HUES64 (cell line): ENCODE measurements at regions not wholly inside any gene's neighbourhood (a gene's known extent, or its start where the extent isn't known, plus 50 kb on each side); places are given as distances from the start of the nearest gene placed in this dataset.

Experiments used
- H3K27ac ChIP-seq: 2 replicates; pipeline ENCODE4 v1.7.0; 2013; ENCODE audit warnings: low read depth, low read length, inconsistent platforms
- H3K27me3 ChIP-seq: 2 replicates; pipeline ENCODE4 v1.6.1; 2013; ENCODE audit warnings: mild to moderate bottlenecking, low read length; ENCODE audit not compliant: insufficient read depth
- H3K36me3 ChIP-seq: 2 replicates; pipeline ENCODE4 v1.6.1; 2013; ENCODE audit warnings: mild to moderate bottlenecking, low read length; ENCODE audit not compliant: insufficient read depth
- H3K4me1 ChIP-seq: 2 replicates; pipeline ENCODE4 v1.6.1; 2013; ENCODE audit warnings: mild to moderate bottlenecking, low read length, moderate library complexity; ENCODE audit not compliant: insufficient read depth
- H3K4me3 ChIP-seq: 2 replicates; pipeline ENCODE4 v1.5.1; 2013; ENCODE audit warnings: mild to moderate bottlenecking, low read length, moderate library complexity
- H3K9ac ChIP-seq: 2 replicates; pipeline ENCODE4 v1.6.1; 2013; ENCODE audit warnings: mild to moderate bottlenecking, low read depth, low read length
- H3K9me3 ChIP-seq: 2 replicates; pipeline ENCODE4 v1.6.1; 2013; ENCODE audit warnings: low read depth, low read length; ENCODE audit not compliant: insufficient read depth
- WGBS: fragments of 150-250, 120-280 bp; methylation state at CpG from one replicate; pipeline ENCODE4 v1.1.7; 2013; ENCODE audit warnings: missing lambda C conversion rate; 5-methylcytosine and 5-hydroxymethylcytosine counted together

DNA sequence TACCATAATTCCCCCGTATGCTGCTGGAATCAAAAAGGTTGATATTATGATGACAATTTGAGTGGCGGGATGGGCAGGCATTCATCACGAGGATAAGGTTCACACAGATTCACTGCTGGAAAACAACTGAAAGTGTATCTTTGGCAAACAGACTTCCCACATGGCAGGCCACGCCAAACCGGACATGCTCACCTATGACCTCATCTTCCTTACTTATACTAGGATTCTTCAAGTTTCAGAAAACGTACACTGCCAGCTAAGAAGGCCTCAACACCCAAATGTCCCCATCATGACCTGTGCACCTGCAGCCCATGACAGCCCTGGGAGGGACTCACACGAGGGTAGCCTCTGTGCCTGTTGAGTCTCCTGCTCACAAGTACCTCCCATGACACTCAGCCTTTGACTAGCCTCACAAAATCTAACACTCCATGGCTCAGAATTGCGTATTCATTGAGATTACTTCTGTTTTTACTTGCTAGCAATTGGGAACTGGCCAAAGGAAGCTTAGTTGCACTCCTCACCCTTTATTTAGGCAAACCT, 259.0 kb upstream of the GHITM start:
- Histone ChIP-seq H3K9me3 (no peaks in the 10 kb centered on the region), H3K4me1 (no peaks in the 10 kb centered on the region; the same call in 1 of the 2 replicates), H3K36me3 (no peaks in the 10 kb centered on the region), H3K9ac (no peak overlapping the region), H3K27me3 (no peaks in the 10 kb centered on the region), H3K4me3 (no peak overlapping the region), H3K27ac (no peak overlapping the region)
- WGBS, result 93% methylated on average over 8 of the region's 8 CpGs

DNA sequence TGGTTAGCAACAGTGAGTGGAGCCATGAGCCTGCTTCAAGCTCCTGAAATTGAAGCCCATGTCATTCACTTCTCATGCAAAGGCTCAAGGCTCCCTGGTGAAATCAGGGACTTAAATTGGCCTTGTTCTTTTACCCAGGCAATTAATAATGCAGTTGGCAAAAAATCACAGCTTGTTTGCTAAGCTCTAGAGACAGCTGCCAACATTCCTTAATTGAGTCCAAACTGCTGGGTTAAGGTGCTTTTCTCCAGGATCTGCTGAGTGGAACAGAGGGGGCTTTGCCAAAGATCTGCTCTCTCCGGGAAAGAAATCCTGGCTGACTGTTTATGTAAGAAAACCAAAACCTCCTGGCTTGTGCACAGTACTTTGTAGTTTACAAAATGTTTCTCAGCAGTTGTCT, 257.6 kb upstream of the GHITM start:
- no peaks in the 10 kb centered on the region for H3K27me3 ChIP-seq
- no peak overlapping the region for H3K27ac ChIP-seq
- H3K4me1 ChIP-seq, result peaks cover 7% of the 10 kb centered on the region
- H3K4me3 ChIP-seq, result no peak overlapping the region
- no peaks in the 10 kb centered on the region for H3K36me3 ChIP-seq
- no peaks in the 10 kb centered on the region for H3K9me3 ChIP-seq
- WGBS, result 80% methylated on average over 1 of the region's 1 CpG
- H3K9ac ChIP-seq, result no peak overlapping the region

DNA sequence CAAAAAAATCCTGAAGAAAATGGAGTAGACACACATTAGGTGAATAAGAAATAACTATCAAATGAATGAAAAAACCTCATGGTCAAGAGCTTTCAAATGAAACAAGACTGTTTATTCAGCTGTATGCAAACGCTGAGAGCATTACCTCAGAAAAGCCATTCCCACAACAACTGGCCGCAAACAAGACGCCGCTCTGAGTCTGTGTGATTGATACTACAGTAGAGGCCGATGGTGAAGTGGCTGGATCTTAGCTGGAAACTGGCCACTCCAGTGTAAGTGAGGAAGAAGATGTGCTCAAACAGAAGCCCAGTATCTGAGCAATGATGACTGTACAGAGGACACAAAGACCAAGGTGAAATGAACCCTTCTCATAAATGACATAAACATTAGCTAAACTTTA, 252.4 kb upstream of the GHITM start:
- no peak overlapping the region for H3K4me3 ChIP-seq
- H3K9me3 ChIP-seq, result no peaks in the 10 kb centered on the region
- H3K36me3 ChIP-seq, result no peaks in the 10 kb centered on the region
- no peaks in the 10 kb centered on the region for H3K27me3 ChIP-seq
- 83% methylated on average over 5 of the region's 5 CpGs for WGBS
- peaks cover 8% of the 10 kb centered on the region for H3K4me1 ChIP-seq
- H3K9ac ChIP-seq, result no peak overlapping the region
- no peak overlapping the region for H3K27ac ChIP-seq

DNA sequence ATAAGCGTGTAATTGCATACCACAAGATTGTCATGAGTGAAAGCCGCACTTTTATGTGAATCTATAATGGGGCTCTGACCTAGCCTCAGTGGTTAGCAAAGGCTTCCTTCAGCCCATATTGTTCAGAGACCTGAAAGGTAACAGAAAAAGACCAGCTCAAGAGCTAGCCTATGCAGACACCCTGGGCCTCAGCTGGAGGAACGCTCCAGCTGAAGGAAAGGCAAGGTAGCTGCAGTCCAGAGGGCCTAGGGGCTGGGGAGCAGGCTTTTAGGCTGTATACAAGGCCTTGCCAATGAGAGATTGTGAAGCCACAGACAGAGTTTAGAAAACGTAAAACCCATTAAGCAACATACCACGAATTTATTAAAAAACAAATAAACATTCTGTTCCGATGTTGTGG, 246.6 kb upstream of the GHITM start:
- no peaks in the 10 kb centered on the region for H3K4me1 ChIP-seq
- H3K27me3 ChIP-seq, result no peaks in the 10 kb centered on the region
- H3K36me3 ChIP-seq, result no peaks in the 10 kb centered on the region
- no peak overlapping the region for H3K27ac ChIP-seq
- no peaks in the 10 kb centered on the region for H3K9me3 ChIP-seq
- WGBS, result 78% methylated on average over 3 of the region's 6 CpGs
- no peak overlapping the region for H3K4me3 ChIP-seq
- no peak overlapping the region for H3K9ac ChIP-seq

DNA sequence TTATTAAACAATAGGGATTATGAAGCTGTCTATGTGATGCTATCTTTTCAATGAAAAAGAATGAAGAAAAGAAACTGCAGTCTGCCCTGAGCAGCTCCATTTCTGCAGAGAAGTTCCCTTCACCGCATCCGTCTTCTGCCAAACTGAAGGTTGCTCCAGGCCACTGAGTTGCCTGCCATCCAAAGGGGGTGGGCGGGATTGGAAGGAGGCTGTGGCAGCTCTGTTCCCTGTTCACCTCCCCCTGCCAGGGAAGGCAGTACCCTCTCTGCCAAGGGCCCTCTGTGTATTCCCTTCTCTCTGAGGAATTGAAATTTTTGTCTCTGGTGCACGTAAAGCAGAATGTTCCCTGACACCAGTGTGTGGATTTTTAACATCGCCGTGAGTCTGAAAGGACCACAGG, 243.1 kb upstream of the GHITM start:
- Histone ChIP-seq H3K9ac (no peak overlapping the region), H3K4me1 (no peaks in the 10 kb centered on the region), H3K4me3 (no peak overlapping the region), H3K36me3 (no peaks in the 10 kb centered on the region), H3K27me3 (no peaks in the 10 kb centered on the region), H3K9me3 (no peaks in the 10 kb centered on the region), H3K27ac (no peak overlapping the region)
- 94% methylated on average over 6 of the region's 6 CpGs for WGBS

DNA sequence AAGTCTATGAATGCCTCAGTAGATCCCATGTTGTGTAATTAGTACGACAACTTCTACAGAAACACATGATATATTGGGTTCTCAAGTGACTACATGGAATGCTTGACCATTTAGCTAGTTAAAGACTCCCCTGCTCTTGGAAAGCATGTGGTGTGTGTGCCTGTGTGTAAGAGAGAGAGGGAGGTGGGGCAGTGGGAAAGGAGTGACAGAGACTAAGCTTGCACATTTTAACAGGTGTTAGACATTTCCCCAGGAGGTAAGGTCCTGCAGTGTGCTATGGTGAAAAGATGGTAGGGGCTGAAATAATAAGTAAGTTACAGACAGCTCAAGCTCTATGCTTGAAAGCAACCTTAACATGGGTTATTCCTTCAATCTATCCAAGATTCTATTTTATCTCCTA, 241.7 kb upstream of the GHITM start:
- 100% methylated on average over 1 of the region's 1 CpG for WGBS
- no peak overlapping the region for H3K4me3 ChIP-seq
- no peak overlapping the region for H3K9ac ChIP-seq
- H3K4me1 ChIP-seq, result no peaks in the 10 kb centered on the region
- H3K36me3 ChIP-seq, result no peaks in the 10 kb centered on the region
- H3K27ac ChIP-seq, result no peak overlapping the region
- H3K9me3 ChIP-seq, result no peaks in the 10 kb centered on the region
- H3K27me3 ChIP-seq, result no peaks in the 10 kb centered on the region

DNA sequence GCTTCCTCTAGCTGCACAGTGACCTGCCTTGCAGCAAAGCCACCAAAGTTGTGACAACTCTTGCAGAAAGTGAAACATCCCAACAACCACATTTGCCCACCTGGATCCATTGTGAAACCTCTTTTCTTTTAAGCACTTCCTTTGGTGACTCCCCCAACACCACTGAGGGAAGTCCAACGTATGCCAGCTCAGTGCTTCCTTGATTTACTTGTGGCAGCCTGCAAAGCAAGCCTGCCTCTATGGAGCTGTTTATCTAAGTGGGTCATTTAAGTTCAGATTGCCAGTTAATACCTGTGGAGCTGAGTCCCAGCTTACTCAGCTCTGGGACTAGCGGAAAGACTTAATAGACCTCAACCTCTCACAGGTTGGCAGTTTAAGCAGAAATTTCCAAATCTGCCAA, 230.8 kb upstream of the GHITM start:
- H3K27me3 ChIP-seq, result 0 out of 2 replicates have a peak, but pooled peaks cover 5% of the 10 kb centered on the region
- no peaks in the 10 kb centered on the region for H3K9me3 ChIP-seq
- 78% methylated on average over 2 of the region's 2 CpGs for WGBS
- H3K9ac ChIP-seq, result no peak overlapping the region
- H3K27ac ChIP-seq, result no peak overlapping the region
- H3K36me3 ChIP-seq, result no peaks in the 10 kb centered on the region
- no peak overlapping the region for H3K4me3 ChIP-seq
- peaks cover 8% of the 10 kb centered on the region; the same call in 1 of the 2 replicates for H3K4me1 ChIP-seq

DNA sequence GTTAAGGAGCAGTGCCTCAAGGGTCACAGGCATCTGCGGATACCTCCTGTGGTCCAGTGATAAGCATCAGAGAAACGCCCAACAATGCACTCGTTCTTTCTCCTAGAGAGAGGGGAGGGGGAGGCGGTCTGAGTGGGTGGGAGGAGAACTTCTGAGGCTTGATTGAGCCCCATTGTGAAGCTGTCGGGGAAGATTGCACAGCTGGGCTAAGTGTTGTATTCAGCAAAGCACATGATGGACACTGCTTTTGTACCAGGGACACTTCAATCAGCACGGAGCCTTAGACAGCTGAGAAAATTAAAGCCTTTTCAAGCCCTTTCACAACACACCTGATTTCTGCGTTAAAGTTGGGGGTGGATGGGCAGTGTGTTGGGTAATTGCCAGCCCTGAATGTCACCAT, 230.3 kb upstream of the GHITM start:
- Histone ChIP-seq H3K9me3 (no peaks in the 10 kb centered on the region), H3K4me1 (peaks cover 8% of the 10 kb centered on the region; the same call in 1 of the 2 replicates), H3K27me3 (0 out of 2 replicates have a peak, but pooled peaks cover 5% of the 10 kb centered on the region), H3K27ac (no peak overlapping the region), H3K36me3 (no peaks in the 10 kb centered on the region), H3K9ac (no peak overlapping the region), H3K4me3 (no peak overlapping the region)
- WGBS, result 66% methylated on average over 7 of the region's 7 CpGs

DNA sequence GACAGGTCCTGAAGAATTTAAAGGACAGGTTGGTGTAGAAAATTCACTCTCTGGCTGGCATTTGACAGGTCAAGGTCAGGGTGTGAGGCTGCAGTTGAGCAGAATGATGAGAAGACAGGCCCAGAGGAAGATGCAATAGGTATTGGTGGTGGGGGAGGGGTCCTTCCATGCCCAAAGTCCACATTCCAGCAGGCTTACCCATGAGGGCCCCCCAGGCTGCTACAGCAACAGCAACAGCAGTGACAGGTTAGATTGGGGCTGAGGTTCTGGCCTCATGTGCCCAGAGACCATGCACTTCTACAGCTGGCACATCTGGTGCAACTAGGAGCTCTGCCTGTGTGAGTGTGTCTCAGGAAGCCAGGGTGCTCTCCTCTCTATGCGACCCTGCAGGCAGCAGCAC, 223.5 kb upstream of the GHITM start:
- Histone ChIP-seq H3K27me3 (peaks cover 5% of the 10 kb centered on the region; the same call in 1 of the 2 replicates), H3K36me3 (no peaks in the 10 kb centered on the region), H3K9me3 (no peaks in the 10 kb centered on the region), H3K9ac (no peak overlapping the region), H3K27ac (no peak overlapping the region), H3K4me3 (no peak overlapping the region), H3K4me1 (peaks cover 6% of the 10 kb centered on the region; the same call in 1 of the 2 replicates)
- 60% methylated on average over 1 of the region's 1 CpG for WGBS

DNA sequence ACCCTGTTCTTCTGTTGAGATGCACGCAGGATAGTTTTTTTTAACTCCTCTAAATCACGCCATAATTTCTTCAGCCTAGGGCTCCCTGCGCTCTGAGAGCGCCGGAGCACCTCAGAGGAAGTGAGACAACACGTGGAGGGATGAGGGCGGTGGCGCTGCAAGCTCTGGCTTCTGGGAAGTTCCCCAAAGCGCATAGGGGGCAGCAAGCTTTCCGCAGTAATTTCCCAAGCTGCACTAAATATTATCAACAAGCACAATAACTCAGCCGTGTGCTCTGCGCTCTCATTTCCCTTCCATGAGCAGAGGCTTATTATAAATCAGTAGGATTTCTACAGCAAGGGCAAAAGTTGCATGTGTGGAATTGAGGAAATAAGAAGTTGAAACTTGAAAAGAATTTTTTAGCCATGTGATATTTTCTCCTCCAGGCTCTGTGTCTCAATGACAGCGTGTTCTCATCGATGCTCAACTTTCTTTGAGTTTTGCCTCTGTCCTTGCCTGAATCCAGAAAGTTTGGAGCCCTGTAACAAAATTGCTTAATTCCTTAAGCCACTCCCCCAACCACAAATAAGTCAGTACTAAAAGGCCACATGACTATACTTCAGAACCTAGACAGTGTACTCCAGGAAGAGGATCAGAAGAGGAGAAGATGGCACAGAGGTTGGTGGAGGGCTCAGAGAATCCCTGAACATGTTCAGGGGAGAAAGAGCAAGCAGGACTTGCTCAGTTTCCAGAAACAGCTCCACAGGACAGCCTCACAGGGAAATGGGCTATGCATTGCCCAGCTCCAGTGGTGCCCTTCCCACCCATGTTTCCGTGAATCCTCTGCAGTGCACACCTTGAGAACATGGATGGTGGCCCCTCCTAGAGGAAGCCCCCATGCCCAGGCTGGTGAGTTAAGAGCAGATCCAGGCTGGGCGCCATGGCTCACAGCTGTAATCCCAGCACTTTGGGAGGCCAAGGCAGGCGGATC, 221.5 kb upstream of the GHITM start:
- H3K36me3 ChIP-seq, result no peaks in the 10 kb centered on the region
- H3K9ac ChIP-seq, result no peak overlapping the region
- no peak overlapping the region for H3K27ac ChIP-seq
- H3K4me1 ChIP-seq, result peaks cover 6% of the 10 kb centered on the region; the same call in 1 of the 2 replicates
- H3K9me3 ChIP-seq, result no peaks in the 10 kb centered on the region
- peaks cover 5% of the 10 kb centered on the region; the same call in 1 of the 2 replicates for H3K27me3 ChIP-seq
- no peak overlapping the region for H3K4me3 ChIP-seq
- WGBS, result 70% methylated on average over 16 of the region's 17 CpGs

DNA sequence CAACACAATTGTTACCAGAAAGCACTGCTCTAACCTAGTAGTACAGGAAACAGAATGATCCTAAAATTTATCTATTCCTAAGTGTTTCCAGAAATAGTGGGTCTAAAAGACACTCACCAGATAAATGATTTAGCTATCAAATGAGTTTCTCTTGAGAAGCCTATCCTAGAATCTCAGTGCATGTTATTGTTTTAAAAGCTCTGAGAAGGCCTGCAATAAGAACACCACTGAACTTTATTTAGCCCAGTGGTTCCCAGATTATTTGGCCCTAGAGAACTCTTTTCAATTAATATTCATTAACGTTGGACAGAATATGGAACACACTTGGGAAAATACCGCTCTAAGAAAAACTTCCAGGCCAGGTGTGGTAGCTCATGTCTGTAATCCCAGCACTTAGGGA, 220.1 kb upstream of the GHITM start:
- no peak overlapping the region for H3K9ac ChIP-seq
- peaks cover 8% of the 10 kb centered on the region; the same call in 1 of the 2 replicates for H3K4me1 ChIP-seq
- H3K27ac ChIP-seq, result no peak overlapping the region
- no peaks in the 10 kb centered on the region for H3K36me3 ChIP-seq
- H3K4me3 ChIP-seq, result no peak overlapping the region
- 98% methylated on average over 2 of the region's 2 CpGs for WGBS
- peaks cover 5% of the 10 kb centered on the region; the same call in 1 of the 2 replicates for H3K27me3 ChIP-seq
- H3K9me3 ChIP-seq, result no peaks in the 10 kb centered on the region
